ENCODE measurements at regions not wholly inside any gene's neighbourhood (a gene's known extent, or its start where the extent isn't known, plus 50 kb on each side); places are given as distances from the start of the nearest gene placed in this dataset.
A peak's percentile ranks its signal among the peaks of the same experiment; 100 is the strongest.

GRCh38 chr2:58957188-58957840, 716.2 kb upstream of the FANCL start:
- no TSS peak for BruUV-seq (replicated peaks)
- DNase-seq (ENCODE audit: low read depth, low spot score): no peak
- POLR2A ChIA-PET: no interaction called here
- in situ Hi-C loops (cut with HindIII; ENCODE audit: low pct_unique_long_range_greater_than_20kb, low sequenced_read_pairs): no loop called here
- Histone ChIP-seq H3K27ac (ENCODE audit: low read length) (no peak overlapping the region), H3K9me3 (ENCODE audit: control insufficient read depth, insufficient read depth, low read depth, low read length) (no peaks in the 10 kb centered on the region), H3K4me1 (ENCODE audit: control insufficient read depth, insufficient read depth, low read length) (no peaks in the 10 kb centered on the region), H3K4me3 (ENCODE audit: low read depth in 2 of 2, low read length in 2 of 2) (no peak overlapping the region), H3K27me3 (ENCODE audit: control insufficient read depth, insufficient read depth, low read length) (no peaks in the 10 kb centered on the region), H3K36me3 (ENCODE audit: control insufficient read depth, insufficient read depth, low read length) (no peaks in the 10 kb centered on the region)
- intact Hi-C loops (cut with micrococcal nuclease; ENCODE audit: unreplicated experiment): no loop called here
- CTCF ChIA-PET: no interaction called here
- peak; percentile 45; the same call in 1 of the 2 replicates for ATAC-seq
- TF ChIP-seq TCF7L2 (IDR thresholded peaks at IDR 0.05; ENCODE audit: low read depth, low read length) (no peak), POLR2AphosphoS5 (IDR thresholded peaks at IDR 0.05; ENCODE audit: low read depth, low read length) (no peak), CTCF (IDR thresholded peaks at IDR 0.05) (no peak), SIN3A (IDR thresholded peaks at IDR 0.05; ENCODE audit: borderline replicate concordance, insufficient read depth, low read depth, low read length) (no peak)
- TF ChIP-seq, protein P1, sequence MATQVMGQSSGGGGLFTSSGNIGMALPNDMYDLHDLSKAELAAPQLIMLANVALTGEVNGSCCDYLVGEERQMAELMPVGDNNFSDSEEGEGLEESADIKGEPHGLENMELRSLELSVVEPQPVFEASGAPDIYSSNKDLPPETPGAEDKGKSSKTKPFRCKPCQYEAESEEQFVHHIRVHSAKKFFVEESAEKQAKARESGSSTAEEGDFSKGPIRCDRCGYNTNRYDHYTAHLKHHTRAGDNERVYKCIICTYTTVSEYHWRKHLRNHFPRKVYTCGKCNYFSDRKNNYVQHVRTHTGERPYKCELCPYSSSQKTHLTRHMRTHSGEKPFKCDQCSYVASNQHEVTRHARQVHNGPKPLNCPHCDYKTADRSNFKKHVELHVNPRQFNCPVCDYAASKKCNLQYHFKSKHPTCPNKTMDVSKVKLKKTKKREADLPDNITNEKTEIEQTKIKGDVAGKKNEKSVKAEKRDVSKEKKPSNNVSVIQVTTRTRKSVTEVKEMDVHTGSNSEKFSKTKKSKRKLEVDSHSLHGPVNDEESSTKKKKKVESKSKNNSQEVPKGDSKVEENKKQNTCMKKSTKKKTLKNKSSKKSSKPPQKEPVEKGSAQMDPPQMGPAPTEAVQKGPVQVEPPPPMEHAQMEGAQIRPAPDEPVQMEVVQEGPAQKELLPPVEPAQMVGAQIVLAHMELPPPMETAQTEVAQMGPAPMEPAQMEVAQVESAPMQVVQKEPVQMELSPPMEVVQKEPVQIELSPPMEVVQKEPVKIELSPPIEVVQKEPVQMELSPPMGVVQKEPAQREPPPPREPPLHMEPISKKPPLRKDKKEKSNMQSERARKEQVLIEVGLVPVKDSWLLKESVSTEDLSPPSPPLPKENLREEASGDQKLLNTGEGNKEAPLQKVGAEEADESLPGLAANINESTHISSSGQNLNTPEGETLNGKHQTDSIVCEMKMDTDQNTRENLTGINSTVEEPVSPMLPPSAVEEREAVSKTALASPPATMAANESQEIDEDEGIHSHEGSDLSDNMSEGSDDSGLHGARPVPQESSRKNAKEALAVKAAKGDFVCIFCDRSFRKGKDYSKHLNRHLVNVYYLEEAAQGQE (IDR thresholded peaks at IDR 0.05; ENCODE audit: insufficient read depth in 1 of 2, low read depth in 2 of 2, low read length in 1 of 2): no peak

DNA sequence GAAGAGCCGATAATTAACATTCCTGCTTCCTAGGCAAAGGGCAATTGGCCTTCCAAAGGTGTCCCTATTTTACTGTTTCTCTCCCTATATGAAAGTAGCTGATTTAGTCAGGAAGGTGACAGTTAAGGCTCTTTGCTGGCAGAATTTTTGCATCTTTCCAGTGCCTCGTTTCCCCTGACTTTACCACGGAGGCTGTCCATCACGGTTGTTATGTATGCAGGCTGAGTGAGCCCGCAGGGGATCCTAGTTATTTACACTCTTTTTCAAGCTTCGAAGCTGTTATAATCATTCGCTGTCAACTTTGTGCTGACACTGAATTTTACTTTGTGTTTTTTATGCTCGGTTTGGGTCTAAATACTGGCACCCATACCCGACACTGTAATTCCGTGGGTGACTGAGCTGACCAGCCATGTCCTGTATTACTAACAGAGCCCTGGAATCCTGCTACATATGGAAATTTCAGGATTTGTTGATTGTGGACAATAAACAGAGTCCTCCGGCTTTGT, 713.8 kb upstream of the FANCL start:
- POLR2A ChIA-PET: no interaction called here
- no TSS peak for BruUV-seq (replicated peaks)
- intact Hi-C loops (cut with micrococcal nuclease; ENCODE audit: unreplicated experiment): no loop called here

More for the DNA sequence above, 713.8 kb upstream of the FANCL start:
- DNase-seq (ENCODE audit: low read depth, low spot score) (no peak), ATAC-seq (no peak)
- no peaks in the 10 kb centered on the region for H3K9me3 ChIP-seq (ENCODE audit: control insufficient read depth, insufficient read depth, low read depth, low read length)
- TF ChIP-seq, protein P1 (IDR thresholded peaks at IDR 0.05; ENCODE audit: insufficient read depth in 1 of 2, low read depth in 2 of 2, low read length in 1 of 2): no peak
- TF ChIP-seq CTCF (IDR thresholded peaks at IDR 0.05): no peak
- no peaks in the 10 kb centered on the region for H3K27me3 ChIP-seq (ENCODE audit: control insufficient read depth, insufficient read depth, low read length)
- CTCF ChIA-PET: no interaction called here
- no peak overlapping the region for H3K27ac ChIP-seq (ENCODE audit: low read length)
- in situ Hi-C loops (cut with HindIII; ENCODE audit: low pct_unique_long_range_greater_than_20kb, low sequenced_read_pairs): no loop called here
- no peaks in the 10 kb centered on the region for H3K36me3 ChIP-seq (ENCODE audit: control insufficient read depth, insufficient read depth, low read length)
- H3K4me3 ChIP-seq (ENCODE audit: low read depth in 2 of 2, low read length in 2 of 2): no peak overlapping the region
- H3K4me1 ChIP-seq (ENCODE audit: control insufficient read depth, insufficient read depth, low read length): no peaks in the 10 kb centered on the region
